ENCODE measurements at regions not wholly inside any gene's neighbourhood (a gene's known extent, or its start where the extent isn't known, plus 50 kb on each side); places are given as distances from the start of the nearest gene placed in this dataset.

DNA sequence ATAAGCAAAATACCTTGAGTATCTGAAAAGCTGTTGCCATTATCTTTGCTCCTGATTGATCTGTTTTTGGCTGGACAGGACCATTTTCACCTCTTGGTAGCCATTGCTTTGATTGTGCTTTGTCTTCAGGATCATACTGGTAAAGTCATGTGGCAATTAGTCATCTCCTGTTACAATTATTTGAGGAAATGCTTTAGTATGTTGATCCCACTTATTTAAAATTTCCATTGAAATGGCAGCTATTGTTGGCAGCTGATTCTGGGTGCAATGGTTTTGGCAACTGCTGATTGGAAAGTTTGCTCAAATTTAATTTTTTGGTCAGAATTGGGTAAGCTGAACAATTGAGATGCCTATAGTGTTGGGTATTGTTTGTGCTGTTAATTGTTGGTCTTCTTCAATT lies 238.3 kb upstream of the TLL1 start:
- intact Hi-C loops (cut with DNase I), result no loop called here
- DNase-seq (no peak), ATAC-seq (no peak)
- H3K27ac ChIP-seq, result no peak overlapping the region
- no peaks in the 10 kb centered on the region for H3K4me1 ChIP-seq
- no peaks in the 10 kb centered on the region for H3K9me3 ChIP-seq
- H3K36me3 ChIP-seq, result no peaks in the 10 kb centered on the region
- no peaks in the 10 kb centered on the region for H3K27me3 ChIP-seq (ENCODE audit: low read depth)
- TF ChIP-seq, protein P1, sequence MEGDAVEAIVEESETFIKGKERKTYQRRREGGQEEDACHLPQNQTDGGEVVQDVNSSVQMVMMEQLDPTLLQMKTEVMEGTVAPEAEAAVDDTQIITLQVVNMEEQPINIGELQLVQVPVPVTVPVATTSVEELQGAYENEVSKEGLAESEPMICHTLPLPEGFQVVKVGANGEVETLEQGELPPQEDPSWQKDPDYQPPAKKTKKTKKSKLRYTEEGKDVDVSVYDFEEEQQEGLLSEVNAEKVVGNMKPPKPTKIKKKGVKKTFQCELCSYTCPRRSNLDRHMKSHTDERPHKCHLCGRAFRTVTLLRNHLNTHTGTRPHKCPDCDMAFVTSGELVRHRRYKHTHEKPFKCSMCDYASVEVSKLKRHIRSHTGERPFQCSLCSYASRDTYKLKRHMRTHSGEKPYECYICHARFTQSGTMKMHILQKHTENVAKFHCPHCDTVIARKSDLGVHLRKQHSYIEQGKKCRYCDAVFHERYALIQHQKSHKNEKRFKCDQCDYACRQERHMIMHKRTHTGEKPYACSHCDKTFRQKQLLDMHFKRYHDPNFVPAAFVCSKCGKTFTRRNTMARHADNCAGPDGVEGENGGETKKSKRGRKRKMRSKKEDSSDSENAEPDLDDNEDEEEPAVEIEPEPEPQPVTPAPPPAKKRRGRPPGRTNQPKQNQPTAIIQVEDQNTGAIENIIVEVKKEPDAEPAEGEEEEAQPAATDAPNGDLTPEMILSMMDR (IDR thresholded peaks at IDR 0.05), result no peak
- no peak overlapping the region for H3K4me3 ChIP-seq

DNA sequence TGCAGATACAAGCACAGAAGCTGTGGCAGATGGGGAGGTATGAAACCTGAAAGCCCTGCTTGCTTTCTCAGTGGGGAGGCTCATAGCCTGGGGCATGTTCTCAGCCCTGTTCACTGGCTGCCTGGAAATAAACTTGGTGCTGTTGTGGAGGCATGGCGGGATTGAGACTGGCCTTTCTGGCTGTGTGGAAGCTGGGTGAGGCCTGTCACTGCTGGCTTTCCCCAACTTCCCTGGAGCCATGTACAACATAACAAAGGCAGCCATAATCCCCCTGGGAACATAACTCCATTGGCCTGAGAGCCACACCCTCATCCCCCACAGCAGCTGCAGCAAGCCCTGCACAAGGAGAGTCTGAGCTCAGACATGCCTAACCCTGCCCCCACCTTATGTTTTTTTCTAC lies 237.7 kb upstream of the TLL1 start:
- Histone ChIP-seq H3K27me3 (ENCODE audit: low read depth) (no peaks in the 10 kb centered on the region), H3K27ac (no peak overlapping the region), H3K4me1 (no peaks in the 10 kb centered on the region), H3K36me3 (no peaks in the 10 kb centered on the region), H3K9me3 (no peaks in the 10 kb centered on the region), H3K4me3 (no peak overlapping the region)
- intact Hi-C loops (cut with DNase I), result no loop called here
- DNase-seq (no peak), ATAC-seq (no peak)
- TF ChIP-seq, protein P1 (IDR thresholded peaks at IDR 0.05), result no peak

DNA sequence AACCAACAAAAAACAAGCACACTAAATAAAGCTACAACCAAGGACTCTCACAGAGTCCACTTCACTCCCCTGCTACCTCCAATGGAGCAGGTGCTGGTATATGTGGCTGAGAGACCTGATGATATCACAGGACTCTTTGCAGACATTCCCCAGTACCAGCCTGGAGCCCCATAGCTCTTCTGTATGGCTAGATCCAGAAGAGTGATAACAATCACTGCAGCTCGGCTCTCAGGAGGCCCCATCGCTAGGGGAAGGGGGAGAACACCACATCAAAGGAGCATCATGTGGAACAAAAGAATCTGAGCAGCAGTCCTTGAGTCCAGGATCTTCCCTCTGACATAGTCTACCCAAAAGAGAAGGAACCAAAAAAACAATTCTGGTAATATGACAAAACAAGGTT lies 237.1 kb upstream of the TLL1 start:
- ATAC-seq (no peak), DNase-seq (no peak)
- intact Hi-C loops (cut with DNase I), result no loop called here
- Histone ChIP-seq H3K4me1 (no peaks in the 10 kb centered on the region), H3K4me3 (no peak overlapping the region), H3K9me3 (no peaks in the 10 kb centered on the region), H3K27me3 (ENCODE audit: low read depth) (no peaks in the 10 kb centered on the region), H3K36me3 (no peaks in the 10 kb centered on the region), H3K27ac (no peak overlapping the region)
- TF ChIP-seq, protein P1 (IDR thresholded peaks at IDR 0.05), result no peak

DNA sequence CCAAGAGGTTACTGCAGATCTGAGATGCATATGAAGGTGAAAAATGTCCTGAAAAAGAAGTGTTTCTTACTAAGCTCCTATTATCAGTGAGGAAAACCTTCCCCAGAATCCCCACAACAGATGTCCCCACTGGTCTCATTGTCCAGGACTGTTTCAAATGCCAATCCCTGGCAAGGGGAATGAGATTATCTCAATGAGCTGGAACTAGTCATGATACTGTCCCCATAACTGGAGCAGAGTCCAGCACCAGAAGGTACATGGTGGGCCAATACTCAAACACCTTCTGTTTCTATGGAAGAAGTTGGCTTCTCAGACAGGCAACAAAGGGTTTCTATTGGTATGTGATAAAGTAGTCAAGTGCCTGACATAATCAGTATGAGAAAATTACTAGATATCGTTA lies 221.1 kb upstream of the TLL1 start:
- H3K9me3 ChIP-seq, result peaks cover 5% of the 10 kb centered on the region
- ATAC-seq (no peak), DNase-seq (no peak)
- TF ChIP-seq, protein P1 (IDR thresholded peaks at IDR 0.05), result no peak
- intact Hi-C loops (cut with DNase I), result no loop called here
- no peak overlapping the region for H3K4me3 ChIP-seq
- no peaks in the 10 kb centered on the region for H3K27me3 ChIP-seq (ENCODE audit: low read depth)
- H3K4me1 ChIP-seq, result no peaks in the 10 kb centered on the region
- no peak overlapping the region for H3K27ac ChIP-seq
- no peaks in the 10 kb centered on the region for H3K36me3 ChIP-seq

DNA sequence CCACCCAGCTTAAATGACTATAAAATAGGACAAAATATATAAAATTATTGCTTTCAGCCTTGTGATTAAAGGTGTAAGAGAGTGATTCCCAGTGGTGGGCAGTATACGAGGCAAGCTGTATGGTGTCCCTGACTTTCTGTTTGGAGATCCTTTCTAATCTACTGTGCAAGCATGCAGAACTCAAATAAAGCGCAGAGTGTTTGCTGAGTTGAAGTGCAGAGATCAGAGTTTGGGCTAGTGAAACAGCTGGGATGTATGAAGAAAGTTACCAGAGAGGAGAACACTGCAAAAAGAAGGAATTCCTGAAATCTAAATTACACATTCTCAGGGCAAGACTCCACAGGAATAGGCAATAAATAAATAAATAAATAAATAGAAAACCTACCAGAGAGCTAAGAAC lies 218.5 kb upstream of the TLL1 start:
- no peak overlapping the region for H3K4me3 ChIP-seq
- TF ChIP-seq, protein P1 (IDR thresholded peaks at IDR 0.05), result no peak
- H3K4me1 ChIP-seq, result no peaks in the 10 kb centered on the region
- DNase-seq (no peak), ATAC-seq (peak in 1 of 2 donors; percentile 39)
- no peak overlapping the region for H3K27ac ChIP-seq
- peaks cover 5% of the 10 kb centered on the region for H3K9me3 ChIP-seq
- intact Hi-C loops (cut with DNase I), result no loop called here
- H3K36me3 ChIP-seq, result no peaks in the 10 kb centered on the region
- no peaks in the 10 kb centered on the region for H3K27me3 ChIP-seq (ENCODE audit: low read depth)

DNA sequence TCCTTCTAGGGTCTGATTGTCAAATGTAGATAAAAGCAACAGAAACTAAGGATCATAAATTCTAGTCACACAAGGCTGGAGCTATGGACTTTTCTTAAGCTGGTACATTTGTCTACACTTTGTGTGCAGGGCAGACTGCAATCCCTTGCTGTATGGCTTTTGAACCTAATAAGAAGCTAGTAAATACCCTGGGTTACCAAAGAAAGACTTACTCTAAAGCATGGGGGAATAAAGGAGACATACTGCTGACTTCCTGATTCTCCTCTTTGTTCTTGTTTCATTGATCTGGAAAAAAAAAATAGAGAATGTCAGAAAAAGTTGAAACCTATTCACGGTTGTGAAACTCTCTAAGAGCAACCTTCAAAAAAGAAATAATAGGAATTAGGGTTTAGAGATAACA lies 216.6 kb upstream of the TLL1 start:
- no peaks in the 10 kb centered on the region for H3K27me3 ChIP-seq (ENCODE audit: low read depth)
- intact Hi-C loops (cut with DNase I), result no loop called here
- peaks cover 5% of the 10 kb centered on the region for H3K9me3 ChIP-seq
- H3K36me3 ChIP-seq, result no peaks in the 10 kb centered on the region
- H3K4me3 ChIP-seq, result no peak overlapping the region
- H3K4me1 ChIP-seq, result no peaks in the 10 kb centered on the region
- DNase-seq (no peak), ATAC-seq (no peak)
- H3K27ac ChIP-seq, result no peak overlapping the region
- TF ChIP-seq, protein P1 (IDR thresholded peaks at IDR 0.05), result no peak
